ENCODE measurements at regions not wholly inside any gene's neighbourhood (a gene's known extent, or its start where the extent isn't known, plus 50 kb on each side); places are given as distances from the start of the nearest gene placed in this dataset.

- no peak for TF ChIP-seq ZNF274 (IDR thresholded peaks at IDR 0.05; ENCODE audit: low read depth, low read length)
- no peak overlapping the region for H3K4me3 ChIP-seq (ENCODE audit: low read length)
Measured at GRCh38 chr6:87879132-87879861, 168.3 kb upstream of the SPACA1 start.

- H3K4me3 ChIP-seq (ENCODE audit: low read length): no peak overlapping the region
- no peak for TF ChIP-seq ZNF274 (IDR thresholded peaks at IDR 0.05; ENCODE audit: low read depth, low read length)
Measured at GRCh38 chr6:87875781-87876180, 171.9 kb upstream of the SPACA1 start.

GRCh38 chr6:87873556-87873955 lies 171.5 kb upstream of the AKIRIN2 start:
- no peak for TF ChIP-seq ZNF274 (IDR thresholded peaks at IDR 0.05; ENCODE audit: low read depth, low read length)
- H3K4me3 ChIP-seq (ENCODE audit: low read length): no peak overlapping the region

GRCh38 chr6:87870556-87870955 lies 168.5 kb upstream of the AKIRIN2 start:
- no peak overlapping the region for H3K4me3 ChIP-seq (ENCODE audit: low read length)
- no peak for TF ChIP-seq ZNF274 (IDR thresholded peaks at IDR 0.05; ENCODE audit: low read depth, low read length)

- TF ChIP-seq ZNF274 (IDR thresholded peaks at IDR 0.05; ENCODE audit: low read depth, low read length): no peak
- no peak overlapping the region for H3K4me3 ChIP-seq (ENCODE audit: low read length)
Measured at GRCh38 chr6:87869064-87869905, 167.3 kb upstream of the AKIRIN2 start.

- no peak for TF ChIP-seq ZNF274 (IDR thresholded peaks at IDR 0.05; ENCODE audit: low read depth, low read length)
- no peak overlapping the region for H3K4me3 ChIP-seq (ENCODE audit: low read length)
Measured at GRCh38 chr6:87860902-87861301, 158.9 kb upstream of the AKIRIN2 start.

- no peak overlapping the region for H3K4me3 ChIP-seq (ENCODE audit: low read length)
- no peak for TF ChIP-seq ZNF274 (IDR thresholded peaks at IDR 0.05; ENCODE audit: low read depth, low read length)
Measured at GRCh38 chr6:87858440-87858839, 156.4 kb upstream of the AKIRIN2 start.

- H3K4me3 ChIP-seq (ENCODE audit: low read length): no peak overlapping the region
- no peak for TF ChIP-seq ZNF274 (IDR thresholded peaks at IDR 0.05; ENCODE audit: low read depth, low read length)
Measured at GRCh38 chr6:87851674-87852299, 149.8 kb upstream of the AKIRIN2 start.

GRCh38 chr6:87848616-87849015 lies 146.6 kb upstream of the AKIRIN2 start:
- no peak for TF ChIP-seq ZNF274 (IDR thresholded peaks at IDR 0.05; ENCODE audit: low read depth, low read length)
- no peak overlapping the region for H3K4me3 ChIP-seq (ENCODE audit: low read length)

- no peak for TF ChIP-seq ZNF274 (IDR thresholded peaks at IDR 0.05; ENCODE audit: low read depth, low read length)
- H3K4me3 ChIP-seq (ENCODE audit: low read length): no peak overlapping the region
Measured at GRCh38 chr6:87847830-87848210, 145.8 kb upstream of the AKIRIN2 start.

GRCh38 chr6:87847135-87847829 lies 145.2 kb upstream of the AKIRIN2 start:
- H3K4me3 ChIP-seq (ENCODE audit: low read length): no peak overlapping the region
- TF ChIP-seq ZNF274 (IDR thresholded peaks at IDR 0.05; ENCODE audit: low read depth, low read length): no peak

GRCh38 chr6:87846434-87846833 lies 144.4 kb upstream of the AKIRIN2 start:
- TF ChIP-seq ZNF274 (IDR thresholded peaks at IDR 0.05; ENCODE audit: low read depth, low read length): no peak

GRCh38 chr6:87840324-87840723 lies 138.3 kb upstream of the AKIRIN2 start:
- H3K4me3 ChIP-seq (ENCODE audit: low read length): no peak overlapping the region
- TF ChIP-seq ZNF274 (IDR thresholded peaks at IDR 0.05; ENCODE audit: low read depth, low read length): no peak

More at GRCh38 chr6:87846434-87846833, 144.4 kb upstream of the AKIRIN2 start:
- no peak overlapping the region for H3K4me3 ChIP-seq (ENCODE audit: low read length)

GRCh38 chr6:87837876-87838275 lies 135.8 kb upstream of the AKIRIN2 start:
- TF ChIP-seq ZNF274 (IDR thresholded peaks at IDR 0.05; ENCODE audit: low read depth, low read length): no peak

More at GRCh38 chr6:87837876-87838275, 135.8 kb upstream of the AKIRIN2 start:
- H3K4me3 ChIP-seq (ENCODE audit: low read length): no peak overlapping the region

Data from GM08714 (cell line).